Esophagus muscularis mucosa (tissue), 4 donors: ENCODE measurements at regions not wholly inside any gene's neighbourhood (a gene's known extent, or its start where the extent isn't known, plus 50 kb on each side); places are given as distances from the start of the nearest gene placed in this dataset.

ENCODE experiments used
- DNase-seq: peaks from one replicate; pipeline ENCODE4 v3.0.0-alpha.2; 2017; ENCODE audit errors: extremely low spot score
- H3K27ac ChIP-seq, 4 donors: fragments of 200-600 bp; sonication (generic); replicated peaks in 1 of 4; 1 replicate in 3 of 4; 2 replicates in 1 of 4; pipeline ENCODE4 v1.5.1; 2016 to 2019; ENCODE audit warnings: mild to moderate bottlenecking in 1 of 4
- H3K27me3 ChIP-seq, 4 donors: fragments of 200-600 bp; sonication (generic); one replicate each; pipeline versions ENCODE4 v1.5.1 to v1.6.0; 2016 to 2019
- H3K36me3 ChIP-seq, 4 donors: fragments of 200-600 bp; sonication (generic); one replicate each; pipeline ENCODE4 v1.5.1; 2016 to 2019
- H3K4me1 ChIP-seq, 4 donors: fragments of 200-600 bp; sonication (generic); one replicate each; pipeline ENCODE4 v1.5.1; 2016 to 2019
- H3K4me3 ChIP-seq, 4 donors: fragments of 200-600 bp; sonication (generic); 1 replicate in 2 of 4; 2 replicates in 2 of 4; pipeline ENCODE4 v1.5.1; 2016 to 2019; ENCODE audit warnings: mild to moderate bottlenecking in 4 of 4, moderate library complexity in 1 of 4
- H3K9me3 ChIP-seq, 4 donors: fragments of 200-600 bp; sonication (generic); 1 replicate in 3 of 4; 2 replicates in 1 of 4; pipeline ENCODE4 v1.5.1; 2016 to 2019
- CTCF ChIP-seq, 3 experiments: fragments of 200-600 bp in 2 of 3; fragments of 450-650 bp in 1 of 3; sonication (generic) in 2 of 3; IDR thresholded peaks; one replicate each; pipeline ENCODE4 v1.5.1; 2017 to 2019; ENCODE audit warnings: antibody characterized with exemption in 3 of 3, mild to moderate bottlenecking in 2 of 3, moderate library complexity in 1 of 3
- EP300 ChIP-seq: sonication (generic); formaldehyde crosslinking; IDR thresholded peaks from one replicate; pipeline ENCODE4 v1.6.1; 2017; ENCODE audit warnings: antibody characterized with exemption
- POLR2A ChIP-seq: fragments of 450-650 bp; IDR thresholded peaks from one replicate; pipeline ENCODE4 v1.6.1; 2017; ENCODE audit warnings: antibody characterized with exemption, moderate library complexity, mild to moderate bottlenecking, low read depth
- POLR2AphosphoS5 ChIP-seq, 2 donors: sonication (generic); formaldehyde crosslinking; IDR thresholded peaks; one replicate each; pipeline ENCODE4 v1.6.1; 2017; ENCODE audit warnings: antibody characterized with exemption in 2 of 2
- WGBS: methylation state at CpG from one replicate; pipeline ENCODE4 v1.1.5; 2018; 5-methylcytosine and 5-hydroxymethylcytosine counted together
- intact Hi-C: fragments of 100-400 bp; cut with DNase I; formaldehyde crosslinking; loops from one replicate; pipeline ENCODE4 v1.15.1; 2023

DNA sequence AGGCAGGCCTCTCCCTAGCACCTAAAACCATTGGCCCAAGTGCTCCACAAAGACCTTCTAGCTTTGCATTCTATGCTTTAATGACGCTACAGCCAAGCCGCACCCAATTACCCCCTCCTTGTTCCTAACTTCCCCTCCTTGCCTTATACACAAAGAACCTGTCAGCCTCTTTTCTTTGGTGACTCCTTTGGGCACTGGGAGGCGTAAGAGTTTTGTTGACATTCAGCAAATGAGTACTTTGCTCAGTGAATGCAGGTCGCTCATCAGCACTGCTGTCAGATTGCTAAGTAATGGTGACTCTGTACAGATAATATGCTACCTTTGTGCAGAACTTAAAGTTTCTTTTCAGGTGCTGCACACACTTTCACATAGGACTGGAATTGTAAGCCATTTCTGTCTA is 187.6 kb upstream of the FAM78B start:
- WGBS: 72% methylated on average over 4 of the region's 4 CpGs
- intact Hi-C loops: no loop called here
- no peak for DNase-seq
- Histone ChIP-seq H3K9me3 (no peaks in the 10 kb centered on the region), H3K4me1 (no peaks in the 10 kb centered on the region), H3K27ac (no peak overlapping the region), H3K36me3 (no peaks in the 10 kb centered on the region), H3K4me3 (no peak overlapping the region), H3K27me3 (peaks cover 0 to 4% (median 0%) of the 10 kb centered on the region in 4 donors)
- TF ChIP-seq POLR2A: no peak
- no peak for TF ChIP-seq EP300
- TF ChIP-seq POLR2AphosphoS5 (IDR thresholded peaks at IDR 0.05): no peak
- TF ChIP-seq CTCF (IDR thresholded peaks at IDR 0.05): no peak

- H3K36me3 ChIP-seq: no peaks in the 10 kb centered on the region
- WGBS: 87% methylated on average over 4 of the region's 4 CpGs
- no peak for TF ChIP-seq POLR2AphosphoS5 (IDR thresholded peaks at IDR 0.05)
- TF ChIP-seq CTCF (IDR thresholded peaks at IDR 0.05): no peak
- no peak for TF ChIP-seq POLR2A
- no peak for TF ChIP-seq EP300
- H3K27me3 ChIP-seq: no peaks in the 10 kb centered on the region
- no peaks in the 10 kb centered on the region for H3K9me3 ChIP-seq
- no peak for DNase-seq
- intact Hi-C loops: no loop called here
- H3K27ac ChIP-seq: no peak overlapping the region
- H3K4me1 ChIP-seq: no peaks in the 10 kb centered on the region
- no peak overlapping the region for H3K4me3 ChIP-seq
Observed at GRCh38 chr1:166365081-166365480, 198.3 kb upstream of the FAM78B start.

DNA sequence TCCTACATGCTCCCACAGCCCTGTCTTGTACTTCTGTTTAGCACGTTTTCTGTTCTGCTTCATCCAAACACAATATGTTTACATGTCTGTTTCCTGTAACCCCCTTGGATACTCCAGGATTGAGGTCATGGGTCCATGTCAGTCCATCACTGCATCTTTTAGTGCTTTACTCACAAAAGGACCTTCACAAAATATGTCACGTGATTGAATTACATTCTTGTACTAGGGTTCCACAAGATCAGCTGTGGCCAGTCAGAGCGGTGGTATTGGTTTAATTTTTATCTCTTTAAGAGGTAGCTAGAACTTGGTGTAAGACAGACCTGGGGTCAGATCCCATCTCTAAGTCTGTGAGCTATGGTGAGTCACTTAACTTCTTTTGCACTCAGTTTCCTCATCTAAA is 201.2 kb upstream of the FAM78B start:
- no peaks in the 10 kb centered on the region for H3K36me3 ChIP-seq
- TF ChIP-seq POLR2AphosphoS5 (IDR thresholded peaks at IDR 0.05) (no peak), CTCF (IDR thresholded peaks at IDR 0.05) (no peak), EP300 (no peak), POLR2A (no peak)
- H3K4me1 ChIP-seq: no peaks in the 10 kb centered on the region
- H3K27ac ChIP-seq: no peak overlapping the region
- H3K9me3 ChIP-seq: no peaks in the 10 kb centered on the region
- 59% methylated on average over 3 of the region's 3 CpGs for WGBS
- no peak overlapping the region for H3K4me3 ChIP-seq
- no peaks in the 10 kb centered on the region for H3K27me3 ChIP-seq
- DNase-seq: no peak
- intact Hi-C loops: no loop called here

DNA sequence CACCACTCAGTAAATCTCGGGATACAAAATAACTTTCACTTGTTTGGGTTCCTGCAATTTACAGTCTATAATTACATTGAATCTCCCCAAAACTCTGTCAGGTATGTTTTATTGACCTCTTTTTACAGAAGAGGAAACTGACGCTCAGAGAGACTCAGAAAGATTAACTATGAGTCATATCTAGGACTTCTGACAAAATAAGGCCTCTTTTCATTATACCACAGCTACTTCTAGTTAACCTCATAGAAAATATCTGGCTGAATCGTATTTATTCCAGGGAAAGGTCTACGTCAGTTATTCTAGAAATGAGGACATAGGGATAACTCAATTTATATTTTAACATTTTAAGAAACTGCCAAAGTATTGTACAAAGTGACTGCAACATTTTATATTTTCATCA is 211.1 kb upstream of the FAM78B start:
- WGBS: 75% methylated on average over 4 of the region's 4 CpGs
- Histone ChIP-seq H3K4me1 (peaks cover 0 to 3% (median 0%) of the 10 kb centered on the region in 4 donors), H3K9me3 (no peaks in the 10 kb centered on the region), H3K27ac (no peak overlapping the region), H3K4me3 (no peak overlapping the region), H3K36me3 (no peaks in the 10 kb centered on the region), H3K27me3 (peaks cover 0 to 4% (median 0%) of the 10 kb centered on the region in 4 donors)
- no peak for DNase-seq
- TF ChIP-seq EP300: no peak
- no peak for TF ChIP-seq CTCF (IDR thresholded peaks at IDR 0.05)
- no peak for TF ChIP-seq POLR2A
- TF ChIP-seq POLR2AphosphoS5 (IDR thresholded peaks at IDR 0.05): no peak
- intact Hi-C loops: no loop called here

DNA sequence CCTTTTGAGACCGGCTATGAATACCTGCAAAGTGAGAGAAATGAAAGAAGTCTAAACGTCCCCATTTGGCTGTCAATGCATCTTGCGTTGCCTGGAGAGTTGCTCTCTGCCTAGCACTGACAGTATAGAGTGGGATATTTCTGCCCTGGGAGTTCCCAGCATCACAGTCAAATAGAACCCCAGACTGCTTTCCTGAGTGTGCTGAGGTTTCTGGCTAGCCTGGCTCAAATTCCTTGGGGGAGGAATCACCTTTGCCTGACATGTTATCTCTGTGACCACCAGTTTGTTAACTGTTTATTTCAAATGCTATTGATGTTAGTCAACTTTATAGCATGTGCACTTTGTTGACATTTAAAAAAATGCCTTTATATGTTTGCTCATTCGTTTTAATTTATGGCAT is 212.0 kb upstream of the FAM78B start:
- H3K4me3 ChIP-seq: no peak overlapping the region
- no peak overlapping the region for H3K27ac ChIP-seq
- no peaks in the 10 kb centered on the region for H3K36me3 ChIP-seq
- peaks cover 0 to 4% (median 0%) of the 10 kb centered on the region in 4 donors for H3K27me3 ChIP-seq
- WGBS: 68% methylated on average over 4 of the region's 4 CpGs
- DNase-seq: no peak
- H3K4me1 ChIP-seq: peaks cover 0 to 3% (median 0%) of the 10 kb centered on the region in 4 donors
- TF ChIP-seq POLR2A (no peak), POLR2AphosphoS5 (IDR thresholded peaks at IDR 0.05) (no peak), CTCF (IDR thresholded peaks at IDR 0.05) (no peak), EP300 (no peak)
- no peaks in the 10 kb centered on the region for H3K9me3 ChIP-seq
- intact Hi-C loops: no loop called here
